ENCODE measurements at regions not wholly inside any gene's neighbourhood (a gene's known extent, or its start where the extent isn't known, plus 50 kb on each side); places are given as distances from the start of the nearest gene placed in this dataset.

DNA sequence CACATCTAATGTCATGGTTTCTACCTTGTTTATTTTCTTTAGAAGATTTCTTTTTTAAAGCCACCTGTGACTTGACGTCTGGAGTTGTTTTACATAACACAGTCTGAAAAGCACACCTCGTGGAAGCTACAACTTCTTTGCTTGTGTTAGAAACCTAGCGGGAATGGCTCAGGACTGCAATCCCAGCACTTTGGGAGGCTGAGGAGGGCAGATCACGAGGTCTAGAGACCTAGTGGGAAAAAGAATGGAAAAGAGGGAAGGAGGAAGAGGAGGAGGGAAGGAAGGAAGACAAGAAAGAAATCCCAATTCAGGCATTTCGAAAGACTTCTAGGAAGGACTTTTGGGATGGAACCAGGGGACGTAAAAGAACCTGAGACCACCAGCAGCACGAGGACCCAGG lies 146.3 kb upstream of the CELF2 start:
- TF ChIP-seq, protein P1, sequence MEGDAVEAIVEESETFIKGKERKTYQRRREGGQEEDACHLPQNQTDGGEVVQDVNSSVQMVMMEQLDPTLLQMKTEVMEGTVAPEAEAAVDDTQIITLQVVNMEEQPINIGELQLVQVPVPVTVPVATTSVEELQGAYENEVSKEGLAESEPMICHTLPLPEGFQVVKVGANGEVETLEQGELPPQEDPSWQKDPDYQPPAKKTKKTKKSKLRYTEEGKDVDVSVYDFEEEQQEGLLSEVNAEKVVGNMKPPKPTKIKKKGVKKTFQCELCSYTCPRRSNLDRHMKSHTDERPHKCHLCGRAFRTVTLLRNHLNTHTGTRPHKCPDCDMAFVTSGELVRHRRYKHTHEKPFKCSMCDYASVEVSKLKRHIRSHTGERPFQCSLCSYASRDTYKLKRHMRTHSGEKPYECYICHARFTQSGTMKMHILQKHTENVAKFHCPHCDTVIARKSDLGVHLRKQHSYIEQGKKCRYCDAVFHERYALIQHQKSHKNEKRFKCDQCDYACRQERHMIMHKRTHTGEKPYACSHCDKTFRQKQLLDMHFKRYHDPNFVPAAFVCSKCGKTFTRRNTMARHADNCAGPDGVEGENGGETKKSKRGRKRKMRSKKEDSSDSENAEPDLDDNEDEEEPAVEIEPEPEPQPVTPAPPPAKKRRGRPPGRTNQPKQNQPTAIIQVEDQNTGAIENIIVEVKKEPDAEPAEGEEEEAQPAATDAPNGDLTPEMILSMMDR (IDR thresholded peaks at IDR 0.05; ENCODE audit: low read depth, low read length, missing input control): no peak
- TF ChIP-seq, protein P2, sequence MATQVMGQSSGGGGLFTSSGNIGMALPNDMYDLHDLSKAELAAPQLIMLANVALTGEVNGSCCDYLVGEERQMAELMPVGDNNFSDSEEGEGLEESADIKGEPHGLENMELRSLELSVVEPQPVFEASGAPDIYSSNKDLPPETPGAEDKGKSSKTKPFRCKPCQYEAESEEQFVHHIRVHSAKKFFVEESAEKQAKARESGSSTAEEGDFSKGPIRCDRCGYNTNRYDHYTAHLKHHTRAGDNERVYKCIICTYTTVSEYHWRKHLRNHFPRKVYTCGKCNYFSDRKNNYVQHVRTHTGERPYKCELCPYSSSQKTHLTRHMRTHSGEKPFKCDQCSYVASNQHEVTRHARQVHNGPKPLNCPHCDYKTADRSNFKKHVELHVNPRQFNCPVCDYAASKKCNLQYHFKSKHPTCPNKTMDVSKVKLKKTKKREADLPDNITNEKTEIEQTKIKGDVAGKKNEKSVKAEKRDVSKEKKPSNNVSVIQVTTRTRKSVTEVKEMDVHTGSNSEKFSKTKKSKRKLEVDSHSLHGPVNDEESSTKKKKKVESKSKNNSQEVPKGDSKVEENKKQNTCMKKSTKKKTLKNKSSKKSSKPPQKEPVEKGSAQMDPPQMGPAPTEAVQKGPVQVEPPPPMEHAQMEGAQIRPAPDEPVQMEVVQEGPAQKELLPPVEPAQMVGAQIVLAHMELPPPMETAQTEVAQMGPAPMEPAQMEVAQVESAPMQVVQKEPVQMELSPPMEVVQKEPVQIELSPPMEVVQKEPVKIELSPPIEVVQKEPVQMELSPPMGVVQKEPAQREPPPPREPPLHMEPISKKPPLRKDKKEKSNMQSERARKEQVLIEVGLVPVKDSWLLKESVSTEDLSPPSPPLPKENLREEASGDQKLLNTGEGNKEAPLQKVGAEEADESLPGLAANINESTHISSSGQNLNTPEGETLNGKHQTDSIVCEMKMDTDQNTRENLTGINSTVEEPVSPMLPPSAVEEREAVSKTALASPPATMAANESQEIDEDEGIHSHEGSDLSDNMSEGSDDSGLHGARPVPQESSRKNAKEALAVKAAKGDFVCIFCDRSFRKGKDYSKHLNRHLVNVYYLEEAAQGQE (IDR thresholded peaks at IDR 0.05): no peak
- TF ChIP-seq, protein P3, sequence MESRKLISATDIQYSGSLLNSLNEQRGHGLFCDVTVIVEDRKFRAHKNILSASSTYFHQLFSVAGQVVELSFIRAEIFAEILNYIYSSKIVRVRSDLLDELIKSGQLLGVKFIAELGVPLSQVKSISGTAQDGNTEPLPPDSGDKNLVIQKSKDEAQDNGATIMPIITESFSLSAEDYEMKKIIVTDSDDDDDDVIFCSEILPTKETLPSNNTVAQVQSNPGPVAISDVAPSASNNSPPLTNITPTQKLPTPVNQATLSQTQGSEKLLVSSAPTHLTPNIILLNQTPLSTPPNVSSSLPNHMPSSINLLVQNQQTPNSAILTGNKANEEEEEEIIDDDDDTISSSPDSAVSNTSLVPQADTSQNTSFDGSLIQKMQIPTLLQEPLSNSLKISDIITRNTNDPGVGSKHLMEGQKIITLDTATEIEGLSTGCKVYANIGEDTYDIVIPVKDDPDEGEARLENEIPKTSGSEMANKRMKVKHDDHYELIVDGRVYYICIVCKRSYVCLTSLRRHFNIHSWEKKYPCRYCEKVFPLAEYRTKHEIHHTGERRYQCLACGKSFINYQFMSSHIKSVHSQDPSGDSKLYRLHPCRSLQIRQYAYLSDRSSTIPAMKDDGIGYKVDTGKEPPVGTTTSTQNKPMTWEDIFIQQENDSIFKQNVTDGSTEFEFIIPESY (IDR thresholded peaks at IDR 0.05): no peak
- TF ChIP-seq GABPA (IDR thresholded peaks at IDR 0.05 in 1 of 2, conservative IDR thresholded peaks at IDR 0.05 in 1 of 2) (no peak), TAF1 (conservative IDR thresholded peaks at IDR 0.05) (no peak), JUND (IDR thresholded peaks at IDR 0.05) (no peak), RAD21 (IDR thresholded peaks at IDR 0.05) (no peak), EGR1 (IDR thresholded peaks at IDR 0.05; ENCODE audit: low read depth in 2 of 2) (no peak)
- TF ChIP-seq, protein P4, sequence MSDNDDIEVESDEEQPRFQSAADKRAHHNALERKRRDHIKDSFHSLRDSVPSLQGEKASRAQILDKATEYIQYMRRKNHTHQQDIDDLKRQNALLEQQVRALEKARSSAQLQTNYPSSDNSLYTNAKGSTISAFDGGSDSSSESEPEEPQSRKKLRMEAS (IDR thresholded peaks at IDR 0.05): no peak
- TF ChIP-seq, protein P5, sequence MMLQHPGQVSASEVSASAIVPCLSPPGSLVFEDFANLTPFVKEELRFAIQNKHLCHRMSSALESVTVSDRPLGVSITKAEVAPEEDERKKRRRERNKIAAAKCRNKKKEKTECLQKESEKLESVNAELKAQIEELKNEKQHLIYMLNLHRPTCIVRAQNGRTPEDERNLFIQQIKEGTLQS (IDR thresholded peaks at IDR 0.05): no peak
